Erythroblast (primary cell): ENCODE measurements at regions not wholly inside any gene's neighbourhood (a gene's known extent, or its start where the extent isn't known, plus 50 kb on each side); places are given as distances from the start of the nearest gene placed in this dataset.

ENCODE experiments used
- GATA1 ChIP-seq: IDR thresholded peaks from 2 replicates; pipeline ENCODE4 v1.6.1; 2011; ENCODE audit warnings: low read depth, mild to moderate bottlenecking, control low read depth, low read length, moderate library complexity
- POLR2A ChIP-seq: IDR thresholded peaks from 2 replicates; pipeline ENCODE4 v1.6.1; 2011; ENCODE audit warnings: mild to moderate bottlenecking, low read length

DNA sequence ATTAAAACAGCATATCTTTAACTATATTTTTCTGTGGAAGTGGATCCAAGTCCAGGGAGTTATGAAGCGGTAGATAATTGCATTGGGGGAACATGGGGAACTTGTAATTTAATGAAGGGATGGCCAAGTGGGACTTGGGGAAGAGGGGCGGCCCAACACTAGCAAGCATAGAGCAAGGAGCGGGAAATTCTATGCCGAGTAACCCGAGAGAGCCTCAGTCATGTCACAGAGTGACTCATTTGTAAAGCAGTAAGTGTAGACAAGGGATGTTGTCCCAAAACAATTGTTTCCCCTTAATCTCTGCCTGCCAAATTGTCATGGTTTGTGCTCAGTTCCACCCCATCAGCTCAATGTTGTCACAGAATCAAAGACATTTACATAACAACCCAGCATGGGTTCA is 620.1 kb downstream of the AJAP1 start:
- TF ChIP-seq POLR2A (no peak), GATA1 (no peak)
